ENCODE measurements at regions not wholly inside any gene's neighbourhood (a gene's known extent, or its start where the extent isn't known, plus 50 kb on each side); places are given as distances from the start of the nearest gene placed in this dataset.
"Not testable (repeated sequence)": the region's sequence is repeated elsewhere in the genome, so short reads cannot be mapped to it uniquely, and the experiment has no call there.

DNA sequence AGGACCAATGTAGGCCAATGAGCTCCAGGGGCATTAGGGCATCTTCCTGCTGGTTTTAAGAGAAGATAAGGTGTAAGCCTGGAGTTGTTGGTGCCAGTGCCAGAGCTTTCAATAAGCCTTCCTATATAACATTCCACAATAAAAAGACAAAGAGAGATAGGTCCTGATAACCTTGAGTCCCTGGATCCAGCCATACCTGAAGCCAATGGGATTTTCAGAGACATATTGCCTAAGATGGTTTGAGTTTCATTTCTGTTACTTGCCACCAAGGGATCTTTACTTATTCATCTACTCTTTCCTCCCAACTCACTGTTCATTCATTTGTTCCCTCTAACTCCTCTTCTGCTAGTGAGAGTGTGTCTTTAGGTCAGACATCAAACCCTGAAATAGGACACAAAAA, 68.8 kb upstream of the CAPZB start:
- TF ChIP-seq, protein P1, sequence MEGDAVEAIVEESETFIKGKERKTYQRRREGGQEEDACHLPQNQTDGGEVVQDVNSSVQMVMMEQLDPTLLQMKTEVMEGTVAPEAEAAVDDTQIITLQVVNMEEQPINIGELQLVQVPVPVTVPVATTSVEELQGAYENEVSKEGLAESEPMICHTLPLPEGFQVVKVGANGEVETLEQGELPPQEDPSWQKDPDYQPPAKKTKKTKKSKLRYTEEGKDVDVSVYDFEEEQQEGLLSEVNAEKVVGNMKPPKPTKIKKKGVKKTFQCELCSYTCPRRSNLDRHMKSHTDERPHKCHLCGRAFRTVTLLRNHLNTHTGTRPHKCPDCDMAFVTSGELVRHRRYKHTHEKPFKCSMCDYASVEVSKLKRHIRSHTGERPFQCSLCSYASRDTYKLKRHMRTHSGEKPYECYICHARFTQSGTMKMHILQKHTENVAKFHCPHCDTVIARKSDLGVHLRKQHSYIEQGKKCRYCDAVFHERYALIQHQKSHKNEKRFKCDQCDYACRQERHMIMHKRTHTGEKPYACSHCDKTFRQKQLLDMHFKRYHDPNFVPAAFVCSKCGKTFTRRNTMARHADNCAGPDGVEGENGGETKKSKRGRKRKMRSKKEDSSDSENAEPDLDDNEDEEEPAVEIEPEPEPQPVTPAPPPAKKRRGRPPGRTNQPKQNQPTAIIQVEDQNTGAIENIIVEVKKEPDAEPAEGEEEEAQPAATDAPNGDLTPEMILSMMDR (IDR thresholded peaks at IDR 0.05; ENCODE audit: low read depth, low read length): no peak
- no peak overlapping the region for H3K4me3 ChIP-seq (replicated peaks in 1 of 2; ENCODE audit: low read depth in 2 of 2, low read length in 2 of 2)
- no peak for DNase-seq (ENCODE audit: low read depth in 2 of 2)

DNA sequence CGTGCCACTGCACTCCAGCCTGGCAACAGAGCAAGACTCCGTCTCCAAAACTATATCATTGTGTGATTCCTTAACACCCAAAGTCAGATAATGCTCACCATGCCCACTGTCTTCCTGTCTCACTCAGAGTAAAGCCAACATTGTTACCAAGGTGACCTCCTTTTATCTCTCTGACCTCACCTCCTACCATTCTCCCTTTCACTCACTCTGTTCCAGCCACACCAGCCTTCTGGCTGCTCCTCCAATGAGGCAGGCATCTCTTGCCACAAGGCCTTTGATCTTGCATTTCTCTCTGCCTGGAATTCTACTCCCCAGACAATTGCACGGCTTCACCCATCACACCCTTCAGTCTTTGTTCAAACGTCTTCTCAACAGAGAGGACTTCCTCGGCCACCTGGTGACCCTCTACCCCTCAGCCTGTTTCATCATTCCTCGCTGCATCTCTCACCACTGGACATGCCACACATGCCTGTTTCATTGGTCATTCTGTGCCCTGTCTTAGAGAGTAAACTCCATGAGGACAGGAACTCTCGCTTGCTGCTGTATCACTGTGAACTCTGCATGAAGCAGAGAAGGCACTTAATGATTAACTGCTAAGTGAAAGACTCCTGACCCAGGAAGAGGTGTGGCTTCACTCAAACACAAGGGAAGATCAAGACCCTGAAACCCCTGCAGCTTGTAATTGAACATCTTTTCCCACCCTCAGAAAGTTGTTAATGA, 67.1 kb upstream of the CAPZB start:
- H3K4me3 ChIP-seq (replicated peaks in 1 of 2; ENCODE audit: low read depth in 2 of 2, low read length in 2 of 2): no peak overlapping the region
- peak in 1 of 2 donors; percentile 13 for DNase-seq (ENCODE audit: low read depth in 2 of 2)
- TF ChIP-seq, protein P1 (IDR thresholded peaks at IDR 0.05; ENCODE audit: low read depth, low read length): no peak

DNA sequence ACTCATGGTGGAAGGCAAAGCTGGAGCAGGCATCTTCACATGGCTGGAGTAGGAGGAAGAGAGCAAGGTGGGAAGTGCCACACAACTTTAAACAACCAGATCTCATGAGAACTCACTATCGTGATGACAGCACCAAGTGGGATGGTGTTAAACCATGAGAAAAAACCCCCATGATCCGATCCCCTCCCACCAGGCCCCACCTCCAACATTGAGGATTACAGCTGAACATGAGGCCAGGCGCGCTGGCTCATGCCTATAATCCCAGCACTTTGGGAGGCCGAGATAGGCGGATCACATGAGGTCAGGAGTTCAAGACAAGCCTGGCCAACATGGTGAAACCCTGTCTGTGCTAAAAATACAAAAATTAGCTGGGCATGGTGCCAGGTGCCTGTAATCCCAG, 66.5 kb upstream of the CAPZB start:
- not testable (repeated sequence) for H3K4me3 ChIP-seq (replicated peaks in 1 of 2; ENCODE audit: low read depth in 2 of 2, low read length in 2 of 2); DNase-seq (ENCODE audit: low read depth in 2 of 2)

DNA sequence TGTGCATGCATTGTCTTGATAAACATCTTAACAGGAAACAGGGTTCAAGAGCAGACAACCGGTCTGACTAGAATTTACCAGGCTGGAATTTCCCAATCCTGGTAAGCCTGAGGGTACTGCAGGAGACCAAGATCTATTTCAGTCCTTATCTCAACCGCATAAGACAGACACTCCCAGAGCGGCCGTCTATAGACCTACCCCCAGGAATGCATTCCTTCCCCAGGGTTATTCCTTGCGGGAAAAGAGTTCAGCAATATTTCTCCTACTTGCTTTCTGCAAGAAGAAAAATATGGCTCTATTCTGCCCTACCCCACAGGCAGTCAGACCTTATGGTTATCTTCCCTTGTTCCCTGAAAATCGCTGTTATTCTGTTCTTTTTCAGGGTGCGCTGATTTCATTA, 65.1 kb upstream of the CAPZB start:
- H3K4me3 ChIP-seq (replicated peaks in 1 of 2; ENCODE audit: low read depth in 2 of 2, low read length in 2 of 2); DNase-seq (ENCODE audit: low read depth in 2 of 2): not testable (repeated sequence)

DNA sequence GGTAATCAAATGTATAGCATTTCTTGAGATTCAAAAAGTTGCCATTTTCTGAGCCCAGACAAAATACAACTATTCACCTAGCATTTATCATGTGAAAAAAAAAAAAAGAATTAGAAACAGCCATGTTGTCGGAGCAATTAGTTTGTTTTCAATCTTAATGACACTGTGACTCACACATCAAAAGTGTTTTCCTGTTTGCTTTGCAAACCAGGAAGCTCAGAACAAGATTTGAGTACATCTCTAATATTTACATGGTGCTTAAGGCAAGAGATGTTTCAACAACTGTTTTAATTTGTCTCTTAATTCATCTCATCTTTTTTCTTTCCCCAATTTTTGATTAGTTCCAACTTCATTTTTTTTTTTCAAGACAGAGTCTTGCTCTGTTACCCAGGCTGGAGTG, 62.5 kb upstream of the CAPZB start:
- no peak for DNase-seq (ENCODE audit: low read depth in 2 of 2)
- TF ChIP-seq, protein P1 (IDR thresholded peaks at IDR 0.05; ENCODE audit: low read depth, low read length): no peak
- no peak overlapping the region for H3K4me3 ChIP-seq (replicated peaks in 1 of 2; ENCODE audit: low read depth in 2 of 2, low read length in 2 of 2)

DNA sequence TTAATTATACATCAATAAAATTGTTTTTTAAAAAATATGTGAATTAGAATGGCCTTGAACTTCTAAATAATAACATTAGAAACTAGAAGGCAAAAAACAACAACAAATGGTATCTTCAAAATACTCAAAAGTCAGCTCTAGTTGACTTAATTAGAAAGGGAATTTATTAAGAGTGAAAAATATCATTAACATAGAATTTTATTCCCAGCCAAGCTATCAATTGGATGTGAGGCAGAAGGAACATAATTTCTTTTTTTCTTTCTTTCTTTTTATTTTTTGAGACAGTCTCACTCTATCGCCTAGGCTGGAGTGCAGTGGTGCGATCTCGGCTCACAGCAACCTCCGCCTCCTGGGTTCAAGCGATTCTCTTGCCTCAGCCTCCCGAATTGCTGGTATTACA, 51.2 kb upstream of the CAPZB start:
- TF ChIP-seq, protein P1 (IDR thresholded peaks at IDR 0.05; ENCODE audit: low read depth, low read length): no peak
- no peak overlapping the region for H3K4me3 ChIP-seq (replicated peaks in 1 of 2; ENCODE audit: low read depth in 2 of 2, low read length in 2 of 2)
- no peak for DNase-seq (ENCODE audit: low read depth in 2 of 2)

DNA sequence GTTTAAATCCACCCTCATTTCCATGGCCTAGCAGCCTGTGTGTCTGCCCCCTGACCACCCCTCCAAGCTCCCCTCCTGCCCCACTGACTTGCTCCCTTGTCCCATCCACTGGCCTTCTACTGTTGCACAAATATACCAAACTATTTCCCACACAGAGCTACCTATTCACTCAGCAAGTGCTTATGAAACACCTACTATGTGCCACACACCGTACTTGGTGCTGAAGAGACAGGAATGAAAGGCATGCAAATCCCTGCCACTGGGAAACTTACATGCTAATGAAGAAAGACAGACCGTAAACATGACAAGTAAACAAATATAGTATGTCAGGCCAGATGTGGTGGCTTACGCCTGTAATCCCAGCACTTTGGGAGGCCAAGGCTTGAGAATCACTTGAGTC, 49.9 kb upstream of the CAPZB start:
- no peak for DNase-seq (ENCODE audit: low read depth in 2 of 2)
- TF ChIP-seq, protein P1 (IDR thresholded peaks at IDR 0.05; ENCODE audit: low read depth, low read length): no peak
- no peak overlapping the region for H3K4me3 ChIP-seq (replicated peaks in 1 of 2; ENCODE audit: low read depth in 2 of 2, low read length in 2 of 2)

Measured in cardiac fibroblast (primary cell).